ENCODE measurements at regions not wholly inside any gene's neighbourhood (a gene's known extent, or its start where the extent isn't known, plus 50 kb on each side); places are given as distances from the start of the nearest gene placed in this dataset.
A peak's percentile ranks its signal among the peaks of the same experiment; 100 is the strongest.

GRCh38 chr2:168369031-168369430 is 87.0 kb upstream of the CERS6 start:
- in situ Hi-C loops (cut with HindIII; ENCODE audit: low sequenced_read_pairs), result no loop called here

GRCh38 chr2:168371273-168372019 is 84.6 kb upstream of the CERS6 start:
- in situ Hi-C loops (cut with HindIII; ENCODE audit: low sequenced_read_pairs), result no loop called here
- no peak for DNase-seq (ENCODE audit: low read depth)
- no peak overlapping the region for H3K4me3 ChIP-seq (ENCODE audit: low read depth, low read length)
- TF ChIP-seq, protein P1, sequence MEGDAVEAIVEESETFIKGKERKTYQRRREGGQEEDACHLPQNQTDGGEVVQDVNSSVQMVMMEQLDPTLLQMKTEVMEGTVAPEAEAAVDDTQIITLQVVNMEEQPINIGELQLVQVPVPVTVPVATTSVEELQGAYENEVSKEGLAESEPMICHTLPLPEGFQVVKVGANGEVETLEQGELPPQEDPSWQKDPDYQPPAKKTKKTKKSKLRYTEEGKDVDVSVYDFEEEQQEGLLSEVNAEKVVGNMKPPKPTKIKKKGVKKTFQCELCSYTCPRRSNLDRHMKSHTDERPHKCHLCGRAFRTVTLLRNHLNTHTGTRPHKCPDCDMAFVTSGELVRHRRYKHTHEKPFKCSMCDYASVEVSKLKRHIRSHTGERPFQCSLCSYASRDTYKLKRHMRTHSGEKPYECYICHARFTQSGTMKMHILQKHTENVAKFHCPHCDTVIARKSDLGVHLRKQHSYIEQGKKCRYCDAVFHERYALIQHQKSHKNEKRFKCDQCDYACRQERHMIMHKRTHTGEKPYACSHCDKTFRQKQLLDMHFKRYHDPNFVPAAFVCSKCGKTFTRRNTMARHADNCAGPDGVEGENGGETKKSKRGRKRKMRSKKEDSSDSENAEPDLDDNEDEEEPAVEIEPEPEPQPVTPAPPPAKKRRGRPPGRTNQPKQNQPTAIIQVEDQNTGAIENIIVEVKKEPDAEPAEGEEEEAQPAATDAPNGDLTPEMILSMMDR (IDR thresholded peaks at IDR 0.05; ENCODE audit: low read depth, low read length, missing control alignments), result no peak

More at GRCh38 chr2:168369031-168369430, 87.0 kb upstream of the CERS6 start:
- no peak overlapping the region for H3K4me3 ChIP-seq (ENCODE audit: low read depth, low read length)
- no peak for DNase-seq (ENCODE audit: low read depth)
- TF ChIP-seq, protein P1 (IDR thresholded peaks at IDR 0.05; ENCODE audit: low read depth, low read length, missing control alignments), result no peak

GRCh38 chr2:168373468-168373867 is 82.6 kb upstream of the CERS6 start:
- in situ Hi-C loops (cut with HindIII; ENCODE audit: low sequenced_read_pairs), result no loop called here
- no peak for DNase-seq (ENCODE audit: low read depth)
- TF ChIP-seq, protein P1 (IDR thresholded peaks at IDR 0.05; ENCODE audit: low read depth, low read length, missing control alignments), result no peak
- H3K4me3 ChIP-seq (ENCODE audit: low read depth, low read length), result no peak overlapping the region

DNA sequence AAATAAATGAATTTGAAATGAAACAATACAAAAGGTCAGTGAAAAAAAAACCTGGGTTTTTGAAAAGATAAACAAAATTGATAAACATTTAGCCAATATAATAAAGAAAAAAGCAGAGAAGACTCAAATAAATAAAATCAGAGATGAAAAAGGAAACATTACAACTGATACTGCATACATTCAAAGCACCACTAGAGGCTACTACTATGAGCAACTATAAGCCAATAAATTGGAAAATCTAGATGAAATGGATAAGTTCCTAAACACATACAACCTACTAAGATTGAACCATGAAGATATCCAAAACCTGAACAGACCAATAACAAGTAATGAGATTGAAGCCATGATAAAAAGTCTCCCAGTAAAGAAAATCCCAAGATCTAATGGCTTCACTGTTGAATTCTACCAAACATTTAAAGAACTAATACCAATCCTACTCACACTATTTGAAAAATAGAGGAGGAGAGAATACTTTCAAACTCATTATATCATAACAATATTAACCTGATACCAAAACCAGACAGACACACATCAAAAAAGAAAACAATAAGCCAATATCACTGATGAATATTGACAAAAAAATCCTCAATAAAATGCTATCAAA is 80.8 kb upstream of the CERS6 start:
- in situ Hi-C loops (cut with HindIII; ENCODE audit: low sequenced_read_pairs), result no loop called here
- H3K4me3 ChIP-seq (ENCODE audit: low read depth, low read length), result no peak overlapping the region
- DNase-seq (ENCODE audit: low read depth), result no peak
- TF ChIP-seq, protein P1 (IDR thresholded peaks at IDR 0.05; ENCODE audit: low read depth, low read length, missing control alignments), result peak; percentile 40

GRCh38 chr2:168378960-168379669 is 77.0 kb upstream of the CERS6 start:
- no peak overlapping the region for H3K4me3 ChIP-seq (ENCODE audit: low read depth, low read length)
- TF ChIP-seq, protein P1 (IDR thresholded peaks at IDR 0.05; ENCODE audit: low read depth, low read length, missing control alignments), result no peak
- in situ Hi-C loops (cut with HindIII; ENCODE audit: low sequenced_read_pairs), result no loop called here
- no peak for DNase-seq (ENCODE audit: low read depth)

DNA sequence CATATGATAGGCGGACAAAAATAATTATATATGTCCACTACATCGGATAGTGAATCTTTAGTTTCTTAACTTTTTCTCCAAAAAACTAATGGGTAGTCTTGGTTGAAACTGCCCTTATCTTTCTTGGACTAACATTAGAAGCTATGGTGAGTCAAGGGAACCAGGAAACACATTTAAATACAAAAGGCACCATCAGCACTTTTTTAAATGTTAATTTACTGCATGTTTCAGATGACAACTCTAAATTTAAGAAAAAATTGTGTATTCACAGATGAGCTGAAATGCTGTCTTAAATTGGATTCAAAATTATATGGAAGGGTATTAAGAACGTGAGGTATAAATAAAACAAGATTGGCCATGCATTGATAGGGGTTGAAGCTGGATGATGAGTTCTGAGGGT is 75.6 kb upstream of the CERS6 start:
- no peak for DNase-seq (ENCODE audit: low read depth)
- TF ChIP-seq, protein P1 (IDR thresholded peaks at IDR 0.05; ENCODE audit: low read depth, low read length, missing control alignments), result no peak
- in situ Hi-C loops (cut with HindIII; ENCODE audit: low sequenced_read_pairs), result no loop called here
- H3K4me3 ChIP-seq (ENCODE audit: low read depth, low read length), result no peak overlapping the region

All from astrocyte of the cerebellum (primary cell).